ENCODE measurements at regions not wholly inside any gene's neighbourhood (a gene's known extent, or its start where the extent isn't known, plus 50 kb on each side); places are given as distances from the start of the nearest gene placed in this dataset.
A peak's percentile ranks its signal among the peaks of the same experiment; 100 is the strongest.

GRCh38 chr21:36207577-36208320 is 51.1 kb downstream of the DOP1B start:
- no peak for TF ChIP-seq ZFX (IDR thresholded peaks at IDR 0.05; ENCODE audit: borderline replicate concordance)
- TF ChIP-seq CTCF (IDR thresholded peaks at IDR 0.05): no peak
- H3K27ac ChIP-seq: no peak overlapping the region

- TF ChIP-seq CTCF (IDR thresholded peaks at IDR 0.05) (no peak), ZFX (IDR thresholded peaks at IDR 0.05; ENCODE audit: borderline replicate concordance) (no peak)
- H3K27ac ChIP-seq: no peak overlapping the region
These were observed 51.8 kb downstream of the DOP1B start for GRCh38 chr21:36208326-36209013.

- TF ChIP-seq ZFX (IDR thresholded peaks at IDR 0.05; ENCODE audit: borderline replicate concordance): no peak
- peak; percentile 78 for TF ChIP-seq CTCF (IDR thresholded peaks at IDR 0.05)
- H3K27ac ChIP-seq: no peak overlapping the region
These were observed 53.1 kb downstream of the DOP1B start for GRCh38 chr21:36209626-36210171.

- TF ChIP-seq CTCF (IDR thresholded peaks at IDR 0.05) (no peak), ZFX (IDR thresholded peaks at IDR 0.05; ENCODE audit: borderline replicate concordance) (no peak)
- no peak overlapping the region for H3K27ac ChIP-seq
These were observed 54.4 kb downstream of the DOP1B start for GRCh38 chr21:36210779-36211659.

GRCh38 chr21:36211660-36212512 is 55.3 kb downstream of the DOP1B start:
- no peak overlapping the region for H3K27ac ChIP-seq
- TF ChIP-seq CTCF (IDR thresholded peaks at IDR 0.05) (no peak), ZFX (IDR thresholded peaks at IDR 0.05; ENCODE audit: borderline replicate concordance) (no peak)

GRCh38 chr21:36212513-36212780 is 55.8 kb downstream of the DOP1B start:
- no peak for TF ChIP-seq ZFX (IDR thresholded peaks at IDR 0.05; ENCODE audit: borderline replicate concordance)
- no peak for TF ChIP-seq CTCF (IDR thresholded peaks at IDR 0.05)
- no peak overlapping the region for H3K27ac ChIP-seq

All from 22Rv1 (cell line).